Endodermal cell (in vitro differentiated cells): ENCODE measurements at regions not wholly inside any gene's neighbourhood (a gene's known extent, or its start where the extent isn't known, plus 50 kb on each side); places are given as distances from the start of the nearest gene placed in this dataset.

Experiments
- DNase-seq: peaks from one replicate; pipeline ENCODE4 v3.0.0-alpha.2; 2017
- H3K27ac ChIP-seq: 2 replicates; pipeline ENCODE4 v1.5.1; 2013; ENCODE audit warnings: mild to moderate bottlenecking, low read depth, low read length, moderate library complexity
- H3K27me3 ChIP-seq: 2 replicates; pipeline ENCODE4 v1.6.1; 2013; ENCODE audit warnings: mild to moderate bottlenecking, low read length, moderate library complexity; ENCODE audit not compliant: insufficient read depth, control insufficient read depth, poor library complexity, severe bottlenecking
- H3K36me3 ChIP-seq: 2 replicates; pipeline ENCODE4 v1.7.0; 2013; ENCODE audit warnings: mild to moderate bottlenecking, low read length, moderate library complexity; ENCODE audit not compliant: control insufficient read depth, insufficient read depth
- H3K4me1 ChIP-seq: one replicate; pipeline ENCODE4 v1.7.0; 2013; ENCODE audit warnings: low read length; ENCODE audit not compliant: control insufficient read depth, insufficient read depth
- H3K4me3 ChIP-seq: 2 replicates; pipeline ENCODE4 v1.5.1; 2013; ENCODE audit warnings: mild to moderate bottlenecking, low read length, moderate library complexity
- H3K9ac ChIP-seq: 2 replicates; pipeline ENCODE4 v1.6.1; 2013; ENCODE audit warnings: mild to moderate bottlenecking, low read length, moderate library complexity; ENCODE audit not compliant: poor library complexity, severe bottlenecking; ENCODE audit errors: extremely low read depth
- H3K9me3 ChIP-seq: 2 replicates; pipeline ENCODE4 v1.6.1; 2013; ENCODE audit warnings: mild to moderate bottlenecking, low read length, moderate library complexity; ENCODE audit not compliant: control insufficient read depth
- H3K27ac Mint-ChIP-seq: 2 replicates; pipeline ENCODE4 v1.8.0; 2020; ENCODE audit warnings: mixed read lengths
- H3K27me3 Mint-ChIP-seq: 2 replicates; pipeline ENCODE4 v1.8.0; 2021; ENCODE audit warnings: mild to moderate bottlenecking, mixed read lengths; ENCODE audit not compliant: insufficient read depth
- H3K36me3 Mint-ChIP-seq: 2 replicates; pipeline ENCODE4 v1.8.0; 2020; ENCODE audit warnings: low read depth, mixed read lengths
- H3K4me1 Mint-ChIP-seq: 2 replicates; pipeline ENCODE4 v1.8.0; 2020; ENCODE audit warnings: mixed read lengths
- H3K4me3 Mint-ChIP-seq: 2 replicates; pipeline ENCODE4 v1.8.0; 2020; ENCODE audit warnings: mild to moderate bottlenecking, moderate library complexity, mixed read lengths
- H3K9me3 Mint-ChIP-seq: 2 replicates; pipeline ENCODE4 v1.8.0; 2020; ENCODE audit warnings: mild to moderate bottlenecking, mixed read lengths
- CTCF ChIP-seq: fragments of 200-600 bp; sonication (generic); conservative IDR thresholded peaks from 2 replicates; pipeline ENCODE4 v1.5.0; 2021; ENCODE audit warnings: antibody characterized with exemption, mild to moderate bottlenecking
- WGBS, 2 experiments: methylation state at CpG; one replicate each; pipeline versions ENCODE4 v1.1.5 to v1.1.7; 2013; ENCODE audit warnings: missing lambda C conversion rate in 2 of 2, mixed read lengths in 1 of 2; ENCODE audit not compliant: insufficient coverage in 1 of 2, insufficient read length in 1 of 2; 5-methylcytosine and 5-hydroxymethylcytosine counted together

GRCh38 chr2:129117434-129117833 is 798.8 kb upstream of the HS6ST1 start:
- H3K27ac Mint-ChIP-seq, result no peak overlapping the region
- no peaks in the 10 kb centered on the region for H3K4me1 Mint-ChIP-seq
- WGBS, 2 experiments, result 91% methylated on average over 2 of the region's 2 CpGs; no CpG with 5 or more reads in 1 of the 2 experiments
- Histone ChIP-seq H3K36me3 (no peaks in the 10 kb centered on the region), H3K4me3 (no peak overlapping the region), H3K27ac (no peak overlapping the region), H3K27me3 (no peaks in the 10 kb centered on the region), H3K9ac (no peak overlapping the region), H3K4me1 (no peaks in the 10 kb centered on the region), H3K9me3 (no peaks in the 10 kb centered on the region)
- no peak overlapping the region for H3K4me3 Mint-ChIP-seq
- TF ChIP-seq CTCF, result no peak
- no peaks in the 10 kb centered on the region for H3K27me3 Mint-ChIP-seq
- no peak for DNase-seq
- peaks cover 2% of the 10 kb centered on the region for H3K9me3 Mint-ChIP-seq
- no peaks in the 10 kb centered on the region for H3K36me3 Mint-ChIP-seq

GRCh38 chr2:129118296-129118695 is 799.6 kb upstream of the HS6ST1 start:
- no peak overlapping the region for H3K27ac Mint-ChIP-seq
- DNase-seq, result no peak
- H3K4me1 ChIP-seq, result no peaks in the 10 kb centered on the region
- H3K4me3 ChIP-seq, result no peak overlapping the region
- H3K9me3 ChIP-seq, result no peaks in the 10 kb centered on the region
- no peak for TF ChIP-seq CTCF
- H3K4me1 Mint-ChIP-seq, result no peaks in the 10 kb centered on the region
- no peak overlapping the region for H3K4me3 Mint-ChIP-seq
- H3K9me3 Mint-ChIP-seq, result peaks cover 2% of the 10 kb centered on the region
- no peak overlapping the region for H3K9ac ChIP-seq
- no peak overlapping the region for H3K27ac ChIP-seq
- no peaks in the 10 kb centered on the region for H3K36me3 ChIP-seq
- H3K36me3 Mint-ChIP-seq, result no peaks in the 10 kb centered on the region
- H3K27me3 ChIP-seq, result no peaks in the 10 kb centered on the region
- H3K27me3 Mint-ChIP-seq, result no peaks in the 10 kb centered on the region

DNA sequence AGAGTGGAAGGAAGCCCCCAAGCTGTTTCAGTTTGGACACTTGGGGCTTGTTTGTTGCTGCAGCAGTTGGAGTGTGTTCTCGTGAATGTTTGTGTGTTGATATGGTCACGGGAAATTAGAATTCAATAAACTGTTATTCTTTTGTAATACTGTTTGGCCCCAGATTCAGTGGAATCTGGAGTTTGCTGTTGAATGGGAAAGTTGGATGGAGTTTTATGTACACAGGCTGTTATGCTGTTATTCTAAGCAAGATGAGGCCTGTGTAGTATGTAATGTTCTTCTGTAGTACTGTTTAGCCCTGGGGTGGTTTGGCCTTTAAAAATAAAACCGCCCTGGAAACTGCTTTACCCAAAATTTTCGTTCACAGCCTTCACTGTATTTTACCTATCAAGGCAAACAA is 810.4 kb upstream of the HS6ST1 start:
- no peaks in the 10 kb centered on the region for H3K36me3 ChIP-seq
- no peak overlapping the region for H3K4me3 Mint-ChIP-seq
- H3K36me3 Mint-ChIP-seq, result no peaks in the 10 kb centered on the region
- H3K27ac Mint-ChIP-seq, result no peak overlapping the region
- H3K4me1 Mint-ChIP-seq, result peaks cover 2% of the 10 kb centered on the region
- no peak for TF ChIP-seq CTCF
- H3K27me3 ChIP-seq, result no peaks in the 10 kb centered on the region
- H3K9ac ChIP-seq, result no peak overlapping the region
- no peaks in the 10 kb centered on the region for H3K27me3 Mint-ChIP-seq
- H3K4me1 ChIP-seq, result no peaks in the 10 kb centered on the region
- H3K4me3 ChIP-seq, result no peak overlapping the region
- H3K9me3 Mint-ChIP-seq, result peaks cover 6% of the 10 kb centered on the region
- no peak for DNase-seq
- H3K9me3 ChIP-seq, result no peaks in the 10 kb centered on the region
- WGBS, 2 experiments, result 100% methylated on average over 2 of the region's 4 CpGs
- H3K27ac ChIP-seq, result no peak overlapping the region
